Caco-2 (cell line): ENCODE measurements at regions not wholly inside any gene's neighbourhood (a gene's known extent, or its start where the extent isn't known, plus 50 kb on each side); places are given as distances from the start of the nearest gene placed in this dataset.

Source experiments
- BruUV-seq: library from RNA; stranded (reverse); fragments of 400-500 nt; replicated peaks from 2 replicates; lab custom pipeline; 2021; lab: Mats Ljungman, UMichigan
- CTCF ChIA-PET: fragments of 300-600 bp; sonication (Branson Sonifier 250); formaldehyde crosslinking; loops from one replicate; lab custom pipeline; 2022; ENCODE audit warnings: antibody characterized with exemption; lab: Charles Lee
- POLR2A ChIA-PET: fragments of 300-600 bp; sonication (Branson Sonifier 250); formaldehyde crosslinking; loops from one replicate; lab custom pipeline; 2022; ENCODE audit warnings: antibody characterized with exemption; lab: Charles Lee
- DNase-seq, 2 experiments: peaks; one replicate each; pipeline versions ENCODE4 v3.0.0 to v3.0.0-alpha.2; 2020 to 2022
- H3K27me3 ChIP-seq: replicated peaks from 2 replicates; pipeline ENCODE4 v1.6.0; 2011; ENCODE audit warnings: low read length; ENCODE audit not compliant: control insufficient read depth, insufficient read depth
- H3K36me3 ChIP-seq: 2 replicates; pipeline ENCODE4 v1.5.1; 2011; ENCODE audit warnings: low read length; ENCODE audit not compliant: control insufficient read depth, insufficient read depth
- H3K4me1 ChIP-seq: fragments of 250-450 bp; sonication (Bioruptor Pico); 2 replicates; pipeline ENCODE4 v1.5.1; 2020; ENCODE audit warnings: mild to moderate bottlenecking
- H3K4me3 ChIP-seq: 2 replicates; pipeline ENCODE4 v1.5.1; 2011; ENCODE audit warnings: low read depth, mild to moderate bottlenecking, control low read depth, low read length
- H3K9me3 ChIP-seq: fragments of 250-450 bp; sonication (Bioruptor Pico); 2 replicates; pipeline ENCODE4 v1.5.1; 2020; ENCODE audit warnings: mild to moderate bottlenecking, moderate library complexity
- H3K27ac Mint-ChIP-seq: one replicate; pipeline ENCODE4 v1.8.0; 2022; ENCODE audit warnings: mixed read lengths; ENCODE audit not compliant: unreplicated experiment
- H3K27me3 Mint-ChIP-seq: one replicate; pipeline ENCODE4 v1.8.0; 2022; ENCODE audit warnings: mixed read lengths; ENCODE audit not compliant: insufficient read depth, unreplicated experiment
- H3K36me3 Mint-ChIP-seq: one replicate; pipeline ENCODE4 v1.8.0; 2022; ENCODE audit warnings: mild to moderate bottlenecking, mixed read lengths; ENCODE audit not compliant: insufficient read depth, unreplicated experiment
- H3K4me1 Mint-ChIP-seq: one replicate; pipeline ENCODE4 v1.8.0; 2022; ENCODE audit warnings: low read depth, mixed read lengths; ENCODE audit not compliant: unreplicated experiment
- H3K4me3 Mint-ChIP-seq: one replicate; pipeline ENCODE4 v1.8.0; 2022; ENCODE audit warnings: mild to moderate bottlenecking, moderate library complexity, mixed read lengths; ENCODE audit not compliant: unreplicated experiment
- H3K9me3 Mint-ChIP-seq: one replicate; pipeline ENCODE4 v1.8.0; 2022; ENCODE audit warnings: mixed read lengths; ENCODE audit not compliant: unreplicated experiment
- CTCF ChIP-seq, 2 experiments: fragments of 200-600 bp in 1 of 2; IDR thresholded peaks; 1 replicate in 1 of 2; 2 replicates in 1 of 2; pipeline versions ENCODE4 v1.5.1 to v1.8.0; 2011 to 2022; ENCODE audit warnings: antibody characterized with exemption in 1 of 2, control low read depth in 1 of 2, inconsistent platforms in 1 of 2, low read depth in 1 of 2, low read length in 1 of 2, mild to moderate bottlenecking in 1 of 2, moderate library complexity in 1 of 2; ENCODE audit not compliant: insufficient read depth in 1 of 2, severe bottlenecking in 1 of 2, unreplicated experiment in 1 of 2
- intact Hi-C: fragments of 100-400 bp; cut with micrococcal nuclease; formaldehyde crosslinking; loops from one replicate; pipeline ENCODE4 v1.10.0; 2022; ENCODE audit not compliant: unreplicated experiment

GRCh38 chr16:54431997-54432896, 145.7 kb upstream of the IRX3 start:
- no peaks in the 10 kb centered on the region; the same call in 1 of the 2 replicates for H3K4me1 ChIP-seq
- DNase-seq, result no peak

DNA sequence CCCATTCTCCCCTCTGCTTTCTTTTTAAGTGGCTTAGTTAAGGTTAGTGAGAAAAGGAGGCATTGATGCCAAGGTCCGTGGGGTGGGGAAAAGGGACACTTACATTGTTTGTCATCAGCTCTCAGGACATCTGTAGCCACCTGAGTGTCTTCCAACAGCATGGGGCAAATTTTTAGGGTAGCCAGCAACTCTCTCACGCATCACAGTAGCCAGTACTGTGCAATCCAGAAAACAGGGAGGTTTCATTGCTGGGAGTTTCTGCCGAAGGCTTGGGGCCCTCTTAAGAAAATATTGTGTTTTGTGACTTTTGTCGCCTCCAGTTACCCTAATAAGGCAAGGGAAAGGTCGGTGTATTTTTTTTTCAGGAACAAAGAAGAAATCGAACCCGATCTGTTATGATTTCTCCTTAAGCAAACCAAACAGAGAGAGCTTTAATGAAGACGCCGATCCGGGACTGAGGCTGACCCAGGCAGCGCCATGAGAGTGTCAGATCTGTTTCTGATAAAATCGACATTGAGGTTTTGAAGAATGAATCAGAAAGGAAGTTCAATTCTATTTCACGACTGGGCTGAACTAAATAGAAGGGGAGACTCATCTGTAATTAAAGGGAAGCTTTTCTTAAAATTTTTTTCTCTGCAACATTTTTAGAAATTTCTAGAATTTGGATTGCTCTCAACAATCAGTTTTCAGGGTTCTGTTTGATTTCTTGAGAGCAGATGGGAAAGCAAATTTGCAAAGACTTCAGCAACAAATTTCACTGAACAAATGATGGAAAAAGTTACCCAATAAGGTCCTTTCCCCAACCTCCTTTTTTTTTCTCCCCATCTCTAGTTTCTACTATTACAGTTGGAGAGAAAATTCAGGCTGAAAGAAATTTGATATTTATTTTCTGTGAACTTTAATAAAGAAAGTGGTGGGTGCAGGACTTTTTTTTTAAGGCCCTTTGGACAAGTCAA, 144.7 kb upstream of the IRX3 start:
- ChIA-PET POLR2A (no interaction called here), CTCF (interaction anchor here (1.0 kb wide), 1 partner anchor 198 kb away, joined by 3 read pairs; no protein-coding TSS in a partner anchor)
- intact Hi-C loops, result no loop called here

More at GRCh38 chr16:54431997-54432896, 145.7 kb upstream of the IRX3 start:
- intact Hi-C loops, result no loop called here
- H3K9me3 Mint-ChIP-seq, result peaks cover 30% of the 10 kb centered on the region
- ChIA-PET POLR2A (no interaction called here), CTCF (no interaction called here)
- TF ChIP-seq CTCF (IDR thresholded peaks at IDR 0.05; ENCODE audit: insufficient read depth in 1 of 2, low read depth in 1 of 2, low read length in 1 of 2, severe bottlenecking in 1 of 2, unreplicated experiment in 1 of 2), result no peak
- Histone ChIP-seq H3K36me3 (no peaks in the 10 kb centered on the region), H3K27me3 (no peaks in the 10 kb centered on the region), H3K9me3 (peaks cover 11% of the 10 kb centered on the region), H3K4me3 (no peak overlapping the region)
- BruUV-seq, result no TSS peak
- peaks cover 15% of the 10 kb centered on the region for H3K4me1 Mint-ChIP-seq
- H3K27me3 Mint-ChIP-seq, result no peaks in the 10 kb centered on the region
- H3K27ac Mint-ChIP-seq, result no peak overlapping the region
- H3K4me3 Mint-ChIP-seq, result no peak overlapping the region
- no peaks in the 10 kb centered on the region for H3K36me3 Mint-ChIP-seq

More for the DNA sequence above, 144.7 kb upstream of the IRX3 start:
- Histone ChIP-seq H3K4me1 (no peaks in the 10 kb centered on the region; the same call in 1 of the 2 replicates), H3K27me3 (no peaks in the 10 kb centered on the region; the same call in 1 of the 2 replicates), H3K9me3 (peaks cover 11% of the 10 kb centered on the region), H3K4me3 (no peak overlapping the region), H3K36me3 (no peaks in the 10 kb centered on the region)
- no peak for TF ChIP-seq CTCF (IDR thresholded peaks at IDR 0.05; ENCODE audit: insufficient read depth in 1 of 2, low read depth in 1 of 2, low read length in 1 of 2, severe bottlenecking in 1 of 2, unreplicated experiment in 1 of 2)
- Mint-ChIP-seq H3K36me3 (no peaks in the 10 kb centered on the region), H3K4me3 (peak overlapping the region; percentile 75), H3K27me3 (no peaks in the 10 kb centered on the region), H3K9me3 (peaks cover 30% of the 10 kb centered on the region), H3K27ac (peak overlapping the region; percentile 21), H3K4me1 (peaks cover 15% of the 10 kb centered on the region)
- no TSS peak for BruUV-seq
- DNase-seq, result no peak
